B cell (primary cell): ENCODE measurements at regions not wholly inside any gene's neighbourhood (a gene's known extent, or its start where the extent isn't known, plus 50 kb on each side); places are given as distances from the start of the nearest gene placed in this dataset.

ENCODE experiments used
- CTCF ChIP-seq: fragments of 200-600 bp; IDR thresholded peaks from one replicate; pipeline ENCODE4 v1.8.0; 2022; ENCODE audit warnings: antibody characterized with exemption, mild to moderate bottlenecking
- EZH2 ChIP-seq: IDR thresholded peaks from 2 replicates; pipeline ENCODE4 v1.6.1; 2012; ENCODE audit warnings: borderline replicate concordance, low read depth, mild to moderate bottlenecking, moderate library complexity, low read length; ENCODE audit not compliant: insufficient read depth, poor library complexity, severe bottlenecking

- TF ChIP-seq CTCF (no peak), EZH2 (no peak)
These were observed 64.9 kb upstream of the CITED2 start for GRCh38 chr6:139439349-139439748.
